ENCODE measurements at regions not wholly inside any gene's neighbourhood (a gene's known extent, or its start where the extent isn't known, plus 50 kb on each side); places are given as distances from the start of the nearest gene placed in this dataset.

DNA sequence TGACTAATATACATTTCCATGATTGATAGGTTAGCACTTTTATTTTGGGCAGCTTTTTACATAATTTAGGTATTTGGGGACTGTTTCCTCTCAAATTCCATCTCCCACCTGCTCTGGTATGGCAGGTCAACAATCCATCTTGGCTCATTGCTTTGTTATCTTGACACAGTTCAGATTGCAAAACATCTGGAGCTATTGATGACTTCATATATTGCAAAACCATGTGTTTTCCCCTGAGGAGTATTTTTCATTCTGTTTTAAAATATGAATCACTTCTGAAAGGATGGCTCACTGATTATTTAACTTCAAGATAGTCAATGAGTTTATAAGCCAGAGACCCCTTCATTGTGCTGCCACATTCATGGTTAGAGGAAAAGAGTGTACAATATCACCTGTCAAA lies 1206.0 kb upstream of the C9orf72 start:
- no peak for DNase-seq

DNA sequence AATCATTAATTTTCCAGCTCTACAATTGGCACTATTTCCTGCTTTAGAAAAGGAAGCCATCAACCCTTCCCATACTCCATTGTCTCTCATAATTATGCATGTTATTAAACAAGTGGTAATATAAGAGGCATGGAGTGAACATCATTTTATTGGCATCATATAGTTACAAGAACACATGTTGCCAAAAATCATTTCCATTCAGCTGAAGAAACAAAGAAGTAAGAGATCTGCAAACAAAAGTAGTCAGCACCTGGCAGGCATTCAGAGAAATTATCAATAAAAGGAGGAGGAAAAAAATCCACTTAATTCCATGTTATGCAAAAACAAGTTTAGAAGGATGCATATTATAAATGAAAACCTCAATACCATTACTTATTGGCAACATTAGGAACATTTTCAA lies 1208.2 kb upstream of the C9orf72 start:
- DNase-seq, result no peak

DNA sequence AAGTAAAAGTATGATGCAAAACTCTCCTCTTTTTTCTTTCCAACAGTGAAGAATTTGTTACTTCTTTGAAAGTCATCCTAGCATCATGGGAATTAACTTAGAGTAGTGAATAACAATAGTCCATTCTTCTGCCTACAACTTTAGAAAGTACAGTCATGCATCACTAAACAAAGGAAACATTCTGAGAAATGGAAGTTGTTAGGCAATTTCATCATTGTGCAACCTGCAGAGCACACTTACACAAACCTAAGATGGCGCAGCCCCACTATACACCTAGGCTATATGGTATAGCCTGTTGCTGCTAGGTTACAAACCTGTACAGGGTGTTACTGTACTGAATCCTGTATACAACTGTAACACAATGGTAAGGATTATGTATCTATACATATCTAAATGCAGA lies 1209.3 kb upstream of the C9orf72 start:
- no peak for DNase-seq

GRCh38 chr9:28792716-28793115 lies 1219.4 kb upstream of the C9orf72 start:
- DNase-seq, result no peak

DNA sequence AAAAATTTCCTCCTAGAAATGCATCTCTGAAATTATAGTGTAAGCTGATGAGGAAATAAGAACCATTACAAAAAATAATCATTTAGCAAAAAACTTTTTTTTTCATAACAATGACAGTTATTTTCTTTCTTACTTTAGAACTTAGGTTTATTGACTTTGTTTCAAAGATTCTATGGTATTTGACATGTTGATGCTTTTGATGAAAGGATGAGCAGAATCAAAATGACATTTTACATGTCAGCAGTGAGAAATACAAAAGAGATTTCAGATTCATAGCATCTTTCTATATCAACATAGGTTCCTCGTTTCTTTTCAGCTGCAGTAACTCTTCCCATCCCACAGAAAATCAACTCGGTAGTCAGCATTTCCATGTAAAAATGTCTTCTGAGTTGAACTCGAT lies 1226.6 kb upstream of the C9orf72 start:
- no peak for DNase-seq

DNA sequence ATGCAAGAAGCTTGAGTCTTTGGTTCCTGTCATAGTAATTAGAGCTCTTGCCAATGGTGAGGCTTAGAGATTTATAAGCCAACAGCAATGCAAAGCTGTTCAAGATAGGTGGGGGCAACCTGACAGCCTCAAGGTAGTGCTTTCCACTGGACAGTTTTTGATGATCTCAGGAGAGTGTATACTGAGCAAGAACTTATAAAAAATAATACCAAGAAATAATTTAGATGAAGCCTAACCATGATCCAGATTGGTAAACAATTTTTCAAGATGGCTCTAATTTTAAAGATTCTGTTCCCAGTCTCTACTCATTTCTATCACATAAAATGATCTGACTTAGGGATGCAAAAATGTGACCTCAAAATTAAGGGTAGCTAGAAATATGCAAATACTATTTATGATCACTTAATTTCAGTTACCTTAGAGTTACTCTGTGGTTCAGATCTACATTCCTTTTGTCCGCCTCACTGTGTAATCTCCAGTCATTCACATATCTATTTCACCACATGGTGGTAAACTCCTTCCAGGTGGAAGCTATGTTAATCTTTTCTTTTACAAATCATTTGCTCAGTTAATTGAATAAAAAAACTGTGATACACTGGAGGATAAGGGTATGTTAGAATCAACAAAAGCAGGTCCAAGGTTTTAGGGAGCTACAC lies 1228.0 kb upstream of the C9orf72 start:
- no peak for DNase-seq

DNA sequence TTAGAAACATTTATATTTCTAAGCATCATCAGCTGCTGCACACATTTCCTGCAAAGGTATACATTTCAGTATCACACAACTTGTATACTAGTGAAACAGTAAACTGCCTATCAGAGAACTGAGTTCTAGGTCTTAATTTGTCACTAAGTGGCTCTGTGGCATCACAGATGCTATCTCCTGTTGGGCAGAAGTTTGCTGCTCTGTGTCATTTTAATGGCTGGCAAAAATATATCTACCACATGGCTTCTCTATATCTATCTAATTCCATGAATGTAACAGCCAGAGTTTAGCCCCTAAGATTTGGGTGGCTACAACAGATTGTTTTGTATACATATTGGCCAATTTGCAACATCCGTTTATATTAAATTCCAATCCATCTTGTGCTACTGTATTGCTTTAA lies 1231.9 kb upstream of the C9orf72 start:
- DNase-seq, result no peak

- no peak for DNase-seq
Observed at GRCh38 chr9:28808042-28808441, 1234.8 kb upstream of the C9orf72 start.

DNA sequence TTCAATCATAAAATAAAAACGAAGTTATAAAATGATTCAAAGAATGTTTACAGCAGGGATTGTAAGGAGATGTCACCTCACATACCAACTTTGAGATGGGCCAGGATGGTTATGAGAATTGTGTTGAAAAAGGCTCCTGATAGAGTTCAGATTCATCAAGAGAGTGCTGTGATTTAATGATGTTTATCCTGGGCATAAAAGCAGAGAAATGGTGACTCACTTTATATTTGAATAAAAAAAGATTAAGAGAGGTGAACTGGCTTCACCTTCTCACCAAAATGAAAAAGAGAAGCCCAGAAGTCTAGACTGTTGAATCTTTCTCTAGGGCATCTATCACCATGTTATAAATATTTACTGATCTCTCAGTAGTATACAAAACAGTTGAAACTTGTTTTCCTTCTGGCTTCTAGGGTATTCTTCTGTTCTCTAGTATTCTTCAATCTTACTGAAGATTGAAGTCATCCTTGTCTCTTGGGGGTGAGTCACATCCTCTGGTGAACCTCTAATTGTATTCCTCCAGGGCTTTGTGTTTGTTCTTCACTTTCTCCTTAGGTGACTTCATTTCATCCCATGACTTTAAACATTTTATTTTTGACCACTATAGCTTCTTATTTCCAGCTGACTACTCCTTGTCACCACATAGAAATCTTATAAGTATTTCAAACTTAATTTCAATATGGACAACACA lies 1237.3 kb upstream of the C9orf72 start:
- no peak for DNase-seq

GRCh38 chr9:28820741-28821140 lies 1247.5 kb upstream of the C9orf72 start:
- no peak for DNase-seq

- DNase-seq, result no peak
Observed at GRCh38 chr9:28821240-28821639, 1248.0 kb upstream of the C9orf72 start.

DNA sequence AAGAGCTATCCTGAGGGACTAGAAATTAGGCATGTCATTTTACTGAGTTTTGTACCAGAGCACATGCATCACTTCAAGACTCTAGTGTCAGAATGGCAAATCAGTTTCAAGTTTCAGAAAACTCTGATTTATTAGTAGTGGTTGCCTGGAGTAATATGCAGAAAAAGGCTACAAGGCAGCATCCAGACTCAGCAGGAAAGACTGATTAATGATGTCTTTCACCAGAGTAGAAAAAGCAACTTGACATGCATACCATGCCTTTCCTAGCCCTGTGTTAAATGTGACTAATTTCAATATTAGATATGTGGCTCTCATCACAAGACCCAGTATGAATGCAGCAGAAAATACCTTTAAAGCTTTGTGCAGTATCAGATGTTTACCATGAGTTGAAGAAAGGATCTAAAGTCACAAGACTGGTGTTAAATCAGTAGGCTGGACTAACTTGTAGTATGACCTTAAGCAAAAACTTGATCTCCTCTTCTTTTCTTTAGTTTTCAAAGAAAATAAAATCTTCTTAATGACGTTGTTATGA lies 1251.2 kb upstream of the C9orf72 start:
- no peak for DNase-seq

DNA sequence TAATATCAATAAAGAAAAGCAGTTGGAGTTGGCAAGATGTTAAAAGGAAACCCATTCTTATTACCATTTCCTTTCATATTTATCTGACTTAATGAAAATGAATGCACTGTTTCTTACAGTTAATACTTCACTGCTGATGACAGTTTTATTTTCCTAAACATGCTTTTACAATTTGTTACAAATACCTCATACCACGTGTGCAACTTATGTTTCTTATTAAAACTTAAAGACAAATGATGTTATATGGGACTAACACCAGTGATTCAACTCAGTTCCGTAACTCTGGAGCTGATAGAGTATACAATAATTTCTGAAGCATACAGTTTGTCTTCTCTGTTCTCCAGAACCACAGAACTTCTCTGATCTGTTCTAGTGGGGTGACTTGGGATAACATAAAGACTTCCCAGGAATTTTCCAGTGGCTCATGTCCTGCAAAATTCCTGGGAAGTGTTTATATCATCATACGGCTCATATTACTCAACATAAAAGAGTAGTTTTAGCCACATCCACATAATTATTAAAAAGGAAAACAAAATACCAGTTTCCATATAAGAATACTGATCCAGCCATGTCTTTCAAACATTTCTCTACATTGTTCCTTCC lies 1259.0 kb upstream of the C9orf72 start:
- no peak for DNase-seq

DNA sequence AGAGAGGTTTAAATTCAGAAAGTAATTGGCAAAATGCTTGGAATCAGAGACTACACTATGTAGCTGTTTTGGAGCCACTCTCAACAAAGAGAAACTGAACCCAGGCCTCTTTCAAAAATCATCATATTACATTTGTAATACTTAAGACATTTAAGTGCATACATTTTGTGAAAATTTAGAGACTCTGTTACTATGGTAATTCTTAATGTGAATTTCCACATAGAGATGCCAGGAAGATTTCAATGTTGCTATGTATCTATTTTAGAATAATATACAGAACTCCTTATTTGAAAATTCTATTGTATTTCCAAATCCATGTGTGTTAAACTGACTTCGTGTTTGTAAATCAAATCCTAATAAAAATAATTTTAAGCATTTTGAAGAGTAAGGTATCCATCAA lies 1260.9 kb upstream of the C9orf72 start:
- DNase-seq, result no peak

GRCh38 chr9:28839778-28840430 lies 1266.6 kb upstream of the C9orf72 start:
- DNase-seq, result no peak

DNA sequence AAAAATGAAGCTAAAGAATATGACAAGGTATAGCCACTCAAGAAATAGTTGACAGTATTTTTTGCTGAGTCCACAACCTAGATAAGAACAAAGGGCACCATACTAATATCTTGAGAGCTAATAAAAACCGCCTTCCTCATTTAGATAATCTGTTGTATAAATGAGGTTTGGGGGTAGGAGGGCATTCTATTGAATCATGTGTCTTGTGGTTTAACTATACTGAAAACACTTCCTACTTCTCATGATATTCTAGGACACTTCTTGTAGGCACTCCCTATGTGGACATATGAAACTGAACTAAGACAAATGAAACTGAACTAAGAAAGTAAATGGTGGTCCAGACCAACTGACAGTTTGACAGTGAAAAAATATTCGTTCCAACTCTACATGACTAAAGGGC lies 1268.5 kb upstream of the C9orf72 start:
- DNase-seq, result no peak

DNA sequence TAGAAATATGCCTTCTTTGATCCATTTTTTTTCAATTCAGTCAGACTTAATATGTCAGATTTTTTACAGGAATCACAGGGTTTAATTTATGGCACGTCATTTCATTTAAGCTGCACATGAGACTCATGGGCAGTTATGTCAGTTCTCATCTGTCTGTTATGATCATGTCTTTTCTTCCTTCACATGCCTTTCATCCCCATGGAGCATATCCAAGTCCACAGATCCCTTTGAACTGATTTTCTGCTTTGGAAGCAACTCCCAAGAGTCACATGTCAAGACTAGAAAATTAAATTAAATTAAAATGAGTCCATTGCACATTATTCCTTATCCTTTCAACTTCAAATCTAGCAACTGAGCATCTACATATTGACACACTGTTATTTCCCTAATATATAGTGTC lies 1274.0 kb upstream of the C9orf72 start:
- DNase-seq, result no peak

DNA sequence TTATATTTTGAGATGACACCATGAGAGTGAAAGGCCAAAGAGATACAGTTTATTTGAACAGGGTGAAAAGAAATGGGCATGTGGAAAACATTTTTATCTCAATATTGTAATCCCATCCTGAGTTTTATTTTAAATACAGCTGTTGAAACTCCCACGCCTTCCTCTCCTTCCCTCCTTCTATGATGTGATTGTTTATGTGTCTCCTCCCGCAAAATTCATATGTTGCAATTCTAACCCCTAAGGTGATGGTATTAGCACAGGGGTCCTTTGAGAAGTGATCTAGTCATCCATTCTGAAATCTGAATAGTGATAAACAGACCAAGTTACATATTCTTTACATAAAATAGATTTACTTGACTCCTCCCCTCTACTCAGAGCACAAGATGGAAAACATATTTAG lies 1275.4 kb upstream of the C9orf72 start:
- DNase-seq, result no peak

DNA sequence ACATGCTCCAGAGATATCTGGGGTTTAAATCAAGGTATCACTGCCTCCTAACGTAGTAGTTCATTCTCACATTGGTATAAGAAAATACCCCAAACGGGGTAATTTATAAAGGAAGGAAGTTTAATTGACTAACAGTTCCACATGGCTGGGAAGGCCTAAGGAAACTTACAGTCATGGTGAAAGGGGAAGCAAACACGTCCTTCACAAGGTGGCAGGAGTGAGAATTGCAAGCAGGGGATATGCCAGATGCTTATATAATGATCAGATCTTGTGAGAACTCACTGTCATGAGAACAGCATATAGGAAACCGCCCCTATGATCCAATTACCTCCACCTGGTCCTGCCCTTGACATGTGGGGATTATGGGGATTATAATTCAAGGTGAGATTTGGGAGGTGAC lies 1280.2 kb upstream of the C9orf72 start:
- no peak for DNase-seq

DNA sequence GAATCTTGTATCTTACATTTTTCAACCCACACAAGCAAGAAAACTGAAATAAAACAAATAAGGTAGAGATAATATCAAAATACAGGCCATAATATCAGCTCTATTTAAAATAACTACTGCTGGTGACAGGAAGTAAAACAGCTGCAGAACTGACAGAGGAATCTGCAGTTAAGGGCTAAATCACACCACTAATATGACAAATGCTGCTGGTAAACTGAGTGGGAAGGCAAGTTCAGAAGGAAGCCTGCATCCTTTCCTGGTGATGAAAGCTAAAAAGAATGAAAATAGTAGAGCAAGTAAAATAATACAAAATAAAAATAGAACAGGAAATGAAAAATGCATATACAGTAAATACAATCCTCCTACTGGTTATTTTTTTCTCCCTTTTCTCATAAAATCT lies 1293.7 kb upstream of the C9orf72 start:
- no peak for DNase-seq

- no peak for DNase-seq
Observed at GRCh38 chr9:28868228-28868990, 1295.1 kb upstream of the C9orf72 start.

GRCh38 chr9:28882529-28882928 lies 1309.2 kb upstream of the C9orf72 start:
- no peak for DNase-seq

DNA sequence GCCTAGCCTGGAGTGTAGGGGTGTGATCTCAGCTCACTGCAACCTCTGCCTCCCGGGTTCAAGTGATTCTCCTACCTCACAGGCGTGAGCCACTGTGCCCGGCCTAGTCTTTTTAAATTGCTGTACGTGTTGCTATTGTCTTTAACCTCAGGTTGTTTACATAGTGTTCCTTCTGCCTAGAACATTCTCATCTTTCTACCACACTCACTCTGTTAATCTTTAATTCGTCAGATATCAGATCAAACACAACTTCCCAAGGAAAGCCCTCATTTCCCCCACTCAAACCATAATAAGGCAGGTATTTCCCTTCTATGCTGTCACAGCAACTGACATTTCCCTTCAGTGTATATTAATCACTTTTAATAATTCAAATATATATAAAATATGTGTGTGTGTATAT lies 1310.0 kb upstream of the C9orf72 start:
- DNase-seq, result no peak
